ENCODE measurements at regions not wholly inside any gene's neighbourhood (a gene's known extent, or its start where the extent isn't known, plus 50 kb on each side); places are given as distances from the start of the nearest gene placed in this dataset.

GRCh38 chr18:25935356-25935755 lies 155.1 kb downstream of the SS18 start:
- DNase-seq (ENCODE audit: low read depth) = no peak
- no peaks in the 10 kb centered on the region for H3K27me3 ChIP-seq (ENCODE audit: control insufficient read depth, insufficient read depth, low read length)
- no peaks in the 10 kb centered on the region for H3K36me3 ChIP-seq (ENCODE audit: control insufficient read depth, insufficient read depth, low read length)
- TF ChIP-seq CTCF (IDR thresholded peaks at IDR 0.05; ENCODE audit: insufficient read depth, low read length, poor library complexity, severe bottlenecking) = no peak
- H3K4me3 ChIP-seq (ENCODE audit: low read depth, low read length) = no peak overlapping the region

- Histone ChIP-seq H3K27me3 (ENCODE audit: control insufficient read depth, insufficient read depth, low read length) (no peaks in the 10 kb centered on the region), H3K36me3 (ENCODE audit: control insufficient read depth, insufficient read depth, low read length) (no peaks in the 10 kb centered on the region), H3K4me3 (ENCODE audit: low read depth, low read length) (no peak overlapping the region)
- no peak for TF ChIP-seq CTCF (IDR thresholded peaks at IDR 0.05; ENCODE audit: insufficient read depth, low read length, poor library complexity, severe bottlenecking)
- DNase-seq (ENCODE audit: low read depth) = no peak
Measured at GRCh38 chr18:25931126-25931525, 159.3 kb downstream of the SS18 start.

DNA sequence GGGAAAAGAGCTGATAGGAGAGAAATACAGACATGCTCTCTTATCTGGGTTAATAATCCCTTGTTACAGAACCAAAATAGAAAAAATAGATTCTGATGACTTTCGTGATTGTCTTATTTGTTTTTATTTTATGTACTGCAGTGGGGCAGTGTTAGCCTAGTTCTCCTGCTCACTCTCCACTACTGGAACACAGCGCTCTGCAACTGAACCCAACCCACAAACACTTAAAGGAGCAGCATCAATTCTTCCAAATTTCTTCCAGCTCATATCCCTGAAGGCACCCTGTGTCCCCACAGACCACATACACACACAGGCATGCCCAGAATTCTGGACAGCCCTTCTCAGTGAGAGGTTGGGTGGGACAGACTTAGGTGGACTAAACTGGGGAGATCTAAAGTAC lies 160.6 kb downstream of the SS18 start:
- Histone ChIP-seq H3K4me3 (ENCODE audit: low read depth, low read length) (no peak overlapping the region), H3K36me3 (ENCODE audit: control insufficient read depth, insufficient read depth, low read length) (no peaks in the 10 kb centered on the region), H3K27me3 (ENCODE audit: control insufficient read depth, insufficient read depth, low read length) (no peaks in the 10 kb centered on the region)
- DNase-seq (ENCODE audit: low read depth) = no peak
- TF ChIP-seq CTCF (IDR thresholded peaks at IDR 0.05; ENCODE audit: insufficient read depth, low read length, poor library complexity, severe bottlenecking) = no peak

DNA sequence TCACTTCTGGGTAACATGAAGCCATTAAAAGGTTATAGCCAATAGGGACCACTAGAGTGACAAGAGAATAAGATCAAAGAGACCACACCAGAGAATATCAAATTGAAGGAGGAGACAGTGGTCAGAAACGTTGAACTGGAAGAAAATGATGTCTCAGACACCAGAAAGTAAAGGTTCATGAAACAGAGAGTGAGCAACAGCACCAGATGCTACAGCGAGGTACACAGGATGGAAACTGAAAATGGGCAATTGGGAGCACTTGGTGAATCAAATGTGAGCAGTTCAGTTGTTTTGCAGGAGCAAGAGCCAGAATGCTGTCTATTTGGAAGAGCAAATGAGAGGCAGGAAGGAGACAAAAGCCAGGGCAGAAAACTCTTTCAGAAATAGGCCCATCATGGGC lies 162.6 kb downstream of the SS18 start:
- no peaks in the 10 kb centered on the region for H3K36me3 ChIP-seq (ENCODE audit: control insufficient read depth, insufficient read depth, low read length)
- DNase-seq (ENCODE audit: low read depth) = no peak
- no peak overlapping the region for H3K4me3 ChIP-seq (ENCODE audit: low read depth, low read length)
- TF ChIP-seq CTCF (IDR thresholded peaks at IDR 0.05; ENCODE audit: insufficient read depth, low read length, poor library complexity, severe bottlenecking) = no peak
- no peaks in the 10 kb centered on the region for H3K27me3 ChIP-seq (ENCODE audit: control insufficient read depth, insufficient read depth, low read length)

GRCh38 chr18:25923193-25923592 lies 167.2 kb downstream of the SS18 start:
- H3K27me3 ChIP-seq (ENCODE audit: control insufficient read depth, insufficient read depth, low read length) = no peaks in the 10 kb centered on the region
- no peak for DNase-seq (ENCODE audit: low read depth)
- H3K36me3 ChIP-seq (ENCODE audit: control insufficient read depth, insufficient read depth, low read length) = no peaks in the 10 kb centered on the region
- TF ChIP-seq CTCF (IDR thresholded peaks at IDR 0.05; ENCODE audit: insufficient read depth, low read length, poor library complexity, severe bottlenecking) = no peak
- no peak overlapping the region for H3K4me3 ChIP-seq (ENCODE audit: low read depth, low read length)

DNA sequence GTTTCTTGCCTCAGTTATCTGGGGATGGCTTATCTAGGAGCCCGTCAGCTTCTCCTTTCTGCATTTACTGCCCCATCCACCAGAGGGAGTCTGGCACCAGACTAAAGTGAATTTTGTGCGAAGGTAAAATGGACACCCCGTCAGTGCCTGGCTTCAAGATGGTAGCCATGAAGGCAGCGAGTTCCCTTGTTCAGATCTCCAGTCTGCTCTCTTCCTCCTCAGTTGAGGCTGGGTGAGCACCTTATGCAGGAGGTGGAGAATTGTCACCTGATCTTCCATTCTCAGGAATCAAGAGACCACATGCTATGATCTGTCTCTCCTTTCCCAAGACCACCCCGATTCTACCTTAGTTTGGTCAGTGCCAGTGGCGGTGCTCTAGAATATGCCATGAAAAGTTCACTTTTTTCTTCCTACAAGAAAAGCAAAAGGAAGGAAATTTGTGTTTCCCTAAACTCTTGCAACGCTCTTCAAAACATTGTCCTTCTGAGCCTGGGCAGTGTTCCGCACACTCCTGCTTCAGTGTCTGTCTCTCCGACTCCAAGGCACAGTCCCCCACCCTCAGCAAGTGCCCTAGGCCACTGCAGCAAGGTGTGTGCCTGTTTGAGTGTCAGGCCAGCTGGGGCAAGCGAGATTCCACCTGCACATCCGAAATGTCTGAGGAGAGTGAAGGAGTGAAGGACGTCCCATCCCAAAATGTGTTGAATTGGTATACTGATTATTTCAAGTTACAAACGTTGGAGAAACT lies 168.6 kb downstream of the SS18 start:
- DNase-seq (ENCODE audit: low read depth) = no peak
- no peak overlapping the region for H3K4me3 ChIP-seq (ENCODE audit: low read depth, low read length)
- no peaks in the 10 kb centered on the region for H3K27me3 ChIP-seq (ENCODE audit: control insufficient read depth, insufficient read depth, low read length)
- peak; percentile 47 for TF ChIP-seq CTCF (IDR thresholded peaks at IDR 0.05; ENCODE audit: insufficient read depth, low read length, poor library complexity, severe bottlenecking)
- no peaks in the 10 kb centered on the region for H3K36me3 ChIP-seq (ENCODE audit: control insufficient read depth, insufficient read depth, low read length)
